ENCODE measurements at regions not wholly inside any gene's neighbourhood (a gene's known extent, or its start where the extent isn't known, plus 50 kb on each side); places are given as distances from the start of the nearest gene placed in this dataset.

DNA sequence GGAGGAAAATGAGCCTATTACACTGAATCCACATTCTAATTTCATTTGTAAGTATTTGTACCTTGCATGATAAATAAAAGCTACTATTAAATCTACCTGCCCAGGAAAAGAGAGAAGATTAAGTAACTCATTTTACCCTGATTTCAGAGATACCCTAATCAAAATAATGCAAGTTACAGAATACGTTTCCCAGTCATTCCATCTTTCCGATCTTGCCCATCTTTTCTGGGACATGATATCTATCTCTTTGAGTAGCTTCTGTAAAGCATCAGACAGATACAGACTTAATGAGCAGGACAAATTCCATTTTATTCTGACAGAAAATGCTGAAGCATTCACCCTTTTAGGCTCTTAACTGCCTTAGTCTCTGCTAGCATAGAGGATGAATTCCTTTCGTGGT, 56.6 kb downstream of the SPRY2 start:
- CTCF ChIA-PET, result no interaction called here

DNA sequence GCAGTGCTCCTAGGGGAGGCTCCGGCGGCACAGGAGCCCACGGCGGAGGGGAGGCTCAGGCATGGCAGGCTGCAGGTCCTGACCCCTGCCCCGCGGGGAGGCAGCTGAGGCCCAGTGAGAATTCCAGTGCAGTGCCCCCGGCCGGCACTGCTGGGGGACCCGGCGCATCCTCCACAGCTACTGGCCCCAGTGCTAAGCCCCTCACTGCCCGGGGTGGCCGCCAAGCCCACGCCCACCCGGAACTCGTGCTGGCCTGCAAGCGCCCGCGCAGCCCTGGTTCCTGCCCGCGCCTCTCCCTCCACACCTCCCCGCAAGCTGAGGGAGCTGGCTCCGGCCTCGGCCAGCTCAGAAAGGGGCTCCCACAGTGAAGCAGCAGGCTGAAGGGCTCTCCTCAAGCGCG, 62.2 kb downstream of the SPRY2 start:
- no peak overlapping the region for H3K4me3 Mint-ChIP-seq
- no peaks in the 10 kb centered on the region for H3K27me3 Mint-ChIP-seq

More for the DNA sequence above, 56.6 kb downstream of the SPRY2 start:
- no peak overlapping the region for H3K4me3 Mint-ChIP-seq
- H3K9me3 Mint-ChIP-seq, result peaks cover 3% of the 10 kb centered on the region
- no peak overlapping the region for H3K27ac Mint-ChIP-seq
- no peaks in the 10 kb centered on the region for H3K36me3 Mint-ChIP-seq
- H3K27me3 Mint-ChIP-seq, result no peaks in the 10 kb centered on the region
- DNase-seq, result no peak
- H3K4me1 Mint-ChIP-seq, result no peaks in the 10 kb centered on the region

DNA sequence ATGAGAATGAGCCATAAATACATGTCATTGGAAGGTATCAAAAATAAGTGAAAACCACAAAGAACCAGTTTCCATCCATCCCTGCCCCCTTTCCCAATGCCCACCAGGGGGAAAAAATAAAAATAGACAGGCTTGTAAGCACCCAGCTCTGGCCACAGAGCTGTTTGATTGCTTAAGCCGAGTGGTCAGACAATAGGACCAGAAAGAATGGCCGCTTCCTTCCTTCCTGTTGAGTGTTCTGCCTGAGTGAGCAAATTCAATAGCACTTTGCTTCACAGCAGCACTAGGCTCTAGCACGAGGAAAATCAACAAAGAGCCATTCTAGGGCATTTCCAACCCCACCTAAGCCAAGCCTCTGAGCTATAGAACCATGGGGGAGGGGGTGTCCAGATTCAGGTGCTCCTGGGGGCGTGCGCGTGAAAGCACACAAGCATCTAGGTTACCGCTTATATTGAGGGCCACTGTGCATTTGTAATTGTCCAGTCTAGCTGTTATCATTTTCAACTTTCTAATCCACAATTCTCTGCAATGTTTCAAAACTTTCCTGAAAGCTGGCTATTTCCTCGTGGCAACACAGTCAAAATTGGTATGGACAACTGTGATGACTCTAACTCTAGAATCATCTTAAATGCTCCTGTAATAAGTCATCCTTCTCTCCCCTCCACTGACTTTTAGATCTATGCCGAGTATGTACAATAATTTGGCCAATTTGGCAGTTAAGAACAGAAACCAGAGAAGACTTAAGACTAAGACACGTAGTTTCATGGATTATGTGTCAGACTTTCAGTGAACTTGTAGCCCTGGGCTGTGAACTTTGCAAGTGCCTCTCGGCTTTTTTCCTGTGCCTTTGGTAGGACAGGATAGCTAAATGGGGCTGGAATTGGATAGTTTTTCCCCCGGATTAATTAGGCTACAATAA, 64.3 kb downstream of the SPRY2 start:
- CTCF ChIA-PET, result no interaction called here
- no peak overlapping the region for H3K27ac Mint-ChIP-seq
- H3K36me3 Mint-ChIP-seq, result no peaks in the 10 kb centered on the region
- no peak for DNase-seq
- peaks cover 7% of the 10 kb centered on the region for H3K9me3 Mint-ChIP-seq
- H3K4me1 Mint-ChIP-seq, result no peaks in the 10 kb centered on the region
- no peak overlapping the region for H3K4me3 Mint-ChIP-seq
- H3K27me3 Mint-ChIP-seq, result no peaks in the 10 kb centered on the region

More for the DNA sequence above, 62.2 kb downstream of the SPRY2 start:
- H3K9me3 Mint-ChIP-seq, result peaks cover 10% of the 10 kb centered on the region
- no peaks in the 10 kb centered on the region for H3K4me1 Mint-ChIP-seq
- no peak overlapping the region for H3K27ac Mint-ChIP-seq
- CTCF ChIA-PET, result no interaction called here
- H3K36me3 Mint-ChIP-seq, result no peaks in the 10 kb centered on the region
- no peak for DNase-seq

DNA sequence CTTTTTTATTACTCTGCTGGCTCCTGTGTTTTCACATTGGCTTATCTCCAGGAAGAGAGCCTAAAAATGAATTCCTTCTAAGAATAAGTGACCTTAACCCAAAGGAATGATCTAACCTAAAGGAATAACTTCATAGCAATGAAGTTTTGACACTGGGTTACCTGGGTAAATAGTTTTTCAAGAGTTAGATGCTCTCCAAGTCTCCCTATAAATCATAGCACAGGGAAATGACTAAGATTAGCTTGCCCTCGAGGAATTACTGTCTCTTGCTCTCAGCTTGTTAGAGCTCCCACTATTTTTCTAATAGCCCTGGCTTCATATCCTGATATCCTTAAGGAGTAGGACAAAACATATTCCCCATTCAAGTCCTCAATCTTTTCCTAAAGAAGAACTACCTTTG, 66.3 kb downstream of the SPRY2 start:
- H3K36me3 Mint-ChIP-seq, result no peaks in the 10 kb centered on the region
- H3K4me3 Mint-ChIP-seq, result no peak overlapping the region
- CTCF ChIA-PET, result no interaction called here
- peaks cover 7% of the 10 kb centered on the region for H3K9me3 Mint-ChIP-seq
- no peak for DNase-seq
- H3K4me1 Mint-ChIP-seq, result no peaks in the 10 kb centered on the region
- H3K27me3 Mint-ChIP-seq, result no peaks in the 10 kb centered on the region
- H3K27ac Mint-ChIP-seq, result no peak overlapping the region

DNA sequence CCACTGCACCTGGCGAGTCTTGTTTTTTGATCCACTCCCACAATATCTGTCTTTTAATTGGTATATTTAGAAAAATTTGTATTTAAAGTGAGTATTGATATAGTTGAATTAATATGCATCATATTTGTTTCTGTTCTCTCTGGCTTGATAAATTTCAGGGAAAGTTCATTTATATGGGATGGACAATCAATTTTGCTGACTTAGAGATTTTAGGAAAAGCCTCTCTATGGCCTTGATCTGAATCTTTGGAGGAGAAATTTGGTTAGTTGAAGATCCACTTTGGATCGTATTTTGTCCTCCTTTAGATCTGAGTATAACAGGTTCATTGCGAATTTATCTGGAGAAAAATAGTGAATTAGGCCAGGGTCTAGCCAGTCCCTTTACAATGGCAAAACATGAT, 67.2 kb downstream of the SPRY2 start:
- Mint-ChIP-seq H3K27me3 (no peaks in the 10 kb centered on the region), H3K36me3 (no peaks in the 10 kb centered on the region), H3K27ac (no peak overlapping the region), H3K9me3 (peaks cover 7% of the 10 kb centered on the region), H3K4me1 (no peaks in the 10 kb centered on the region), H3K4me3 (no peak overlapping the region)
- no peak for DNase-seq
- CTCF ChIA-PET, result no interaction called here

GRCh38 chr13:80265348-80265747, 75.6 kb downstream of the SPRY2 start:
- Mint-ChIP-seq H3K4me3 (no peak overlapping the region), H3K36me3 (no peaks in the 10 kb centered on the region), H3K27ac (no peak overlapping the region), H3K27me3 (no peaks in the 10 kb centered on the region), H3K4me1 (no peaks in the 10 kb centered on the region), H3K9me3 (peaks cover 18% of the 10 kb centered on the region)
- no peak for DNase-seq
- CTCF ChIA-PET, result interaction anchor here (0.6 kb wide), 1 partner anchor 365 kb away, joined by 3 read pairs; no protein-coding TSS in a partner anchor

DNA sequence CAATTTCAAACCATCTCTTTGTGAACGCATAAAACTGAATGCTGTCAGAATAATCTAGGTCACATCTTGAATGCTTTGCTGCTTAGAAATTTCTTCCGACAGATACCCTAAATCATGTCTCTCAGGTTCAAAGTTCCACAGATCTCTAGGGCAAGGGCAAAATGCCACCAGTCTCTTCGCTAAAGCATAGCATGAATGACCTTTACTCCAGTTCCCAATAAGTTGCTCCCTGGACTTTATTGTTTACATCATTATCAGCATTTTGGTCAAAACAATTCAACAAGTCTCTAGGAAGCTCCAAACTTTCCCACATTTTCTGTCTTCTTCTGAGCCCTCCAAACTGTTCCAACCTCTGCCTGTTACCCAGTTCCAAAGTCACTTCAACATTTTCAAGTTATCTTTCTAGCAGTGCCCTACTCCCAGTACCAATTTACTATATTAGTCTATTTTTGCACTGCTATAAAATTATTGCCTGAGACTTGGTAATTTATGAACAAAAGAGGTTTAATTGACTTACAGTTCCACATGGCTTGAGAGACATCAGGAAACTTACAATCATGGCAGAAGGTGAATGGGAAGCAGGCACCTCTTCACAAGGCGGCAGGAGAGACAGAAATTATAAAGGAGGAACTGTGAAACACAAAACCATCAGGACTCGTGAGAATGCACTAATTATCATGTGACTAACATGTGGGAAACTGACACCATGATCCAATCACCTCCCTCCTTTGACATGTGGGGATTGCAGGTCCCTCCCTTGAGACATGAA, 77.0 kb downstream of the SPRY2 start:
- H3K4me1 Mint-ChIP-seq, result no peaks in the 10 kb centered on the region
- H3K9me3 Mint-ChIP-seq, result peaks cover 18% of the 10 kb centered on the region
- CTCF ChIA-PET, result no interaction called here
- no peak overlapping the region for H3K27ac Mint-ChIP-seq
- no peaks in the 10 kb centered on the region for H3K27me3 Mint-ChIP-seq
- no peak overlapping the region for H3K4me3 Mint-ChIP-seq
- no peaks in the 10 kb centered on the region for H3K36me3 Mint-ChIP-seq
- DNase-seq, result no peak

- Mint-ChIP-seq H3K27ac (no peak overlapping the region), H3K4me1 (no peaks in the 10 kb centered on the region), H3K36me3 (no peaks in the 10 kb centered on the region), H3K4me3 (no peak overlapping the region), H3K9me3 (peaks cover 18% of the 10 kb centered on the region), H3K27me3 (no peaks in the 10 kb centered on the region)
- no peak for DNase-seq
- CTCF ChIA-PET, result no interaction called here
These were observed 78.8 kb downstream of the SPRY2 start for GRCh38 chr13:80262051-80262695.

GRCh38 chr13:80259159-80259558, 81.8 kb downstream of the SPRY2 start:
- Mint-ChIP-seq H3K36me3 (no peaks in the 10 kb centered on the region), H3K27me3 (no peaks in the 10 kb centered on the region), H3K4me3 (no peak overlapping the region), H3K9me3 (peaks cover 16% of the 10 kb centered on the region), H3K4me1 (no peaks in the 10 kb centered on the region), H3K27ac (no peak overlapping the region)
- CTCF ChIA-PET, result no interaction called here
- no peak for DNase-seq

GRCh38 chr13:80256352-80256932, 84.5 kb downstream of the SPRY2 start:
- DNase-seq, result no peak
- no peak overlapping the region for H3K27ac Mint-ChIP-seq
- no peaks in the 10 kb centered on the region for H3K36me3 Mint-ChIP-seq
- peaks cover 5% of the 10 kb centered on the region for H3K9me3 Mint-ChIP-seq
- no peaks in the 10 kb centered on the region for H3K4me1 Mint-ChIP-seq
- no peaks in the 10 kb centered on the region for H3K27me3 Mint-ChIP-seq
- CTCF ChIA-PET, result no interaction called here
- H3K4me3 Mint-ChIP-seq, result no peak overlapping the region

DNA sequence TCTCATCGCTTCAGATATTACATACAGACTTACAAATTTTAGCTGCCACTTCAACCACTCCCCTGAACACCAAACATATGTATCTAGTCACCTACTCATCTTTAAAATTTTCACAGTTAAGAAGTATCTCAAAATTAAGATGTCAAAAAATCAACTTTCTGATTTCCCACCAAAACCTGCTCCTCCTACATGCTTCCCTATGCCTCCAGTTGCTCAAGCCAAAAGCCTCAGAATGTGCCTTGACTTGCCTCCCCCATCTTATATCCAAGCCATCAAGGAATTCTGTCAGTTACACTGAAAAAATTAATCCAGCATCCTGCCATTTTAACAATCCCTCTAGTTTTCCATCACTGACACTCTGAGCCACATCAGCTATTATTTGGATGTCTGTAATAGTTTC, 85.0 kb downstream of the SPRY2 start:
- H3K4me1 Mint-ChIP-seq, result no peaks in the 10 kb centered on the region
- peaks cover 5% of the 10 kb centered on the region for H3K9me3 Mint-ChIP-seq
- no peaks in the 10 kb centered on the region for H3K27me3 Mint-ChIP-seq
- H3K36me3 Mint-ChIP-seq, result no peaks in the 10 kb centered on the region
- H3K4me3 Mint-ChIP-seq, result no peak overlapping the region
- CTCF ChIA-PET, result no interaction called here
- DNase-seq, result no peak
- no peak overlapping the region for H3K27ac Mint-ChIP-seq

DNA sequence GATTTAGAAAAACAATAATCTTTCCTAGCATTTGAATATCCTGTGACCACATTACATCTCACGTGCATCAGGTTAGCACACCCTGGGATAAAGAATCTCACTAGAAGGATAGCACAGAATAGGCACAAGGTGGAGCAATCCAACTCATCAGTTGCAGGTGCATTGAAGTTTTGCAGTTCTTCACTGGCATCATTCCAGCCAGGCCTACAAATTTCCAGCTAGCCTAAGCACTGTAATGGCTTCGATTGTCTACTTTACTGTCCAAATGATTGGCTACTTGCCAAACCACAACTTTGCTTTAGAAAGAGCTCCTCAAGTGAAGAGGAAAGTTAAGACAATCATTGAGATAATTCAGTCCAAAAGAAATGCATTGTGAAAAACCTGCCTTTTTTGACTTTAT, 89.5 kb downstream of the SPRY2 start:
- H3K36me3 Mint-ChIP-seq, result no peaks in the 10 kb centered on the region
- H3K27ac Mint-ChIP-seq, result no peak overlapping the region
- CTCF ChIA-PET, result interaction anchor here (0.7 kb wide), 1 partner anchor 863 kb away, joined by 3 read pairs; no protein-coding TSS in a partner anchor
- H3K27me3 Mint-ChIP-seq, result no peaks in the 10 kb centered on the region
- no peaks in the 10 kb centered on the region for H3K4me1 Mint-ChIP-seq
- DNase-seq, result no peak
- no peak overlapping the region for H3K4me3 Mint-ChIP-seq
- peaks cover 1% of the 10 kb centered on the region for H3K9me3 Mint-ChIP-seq

DNA sequence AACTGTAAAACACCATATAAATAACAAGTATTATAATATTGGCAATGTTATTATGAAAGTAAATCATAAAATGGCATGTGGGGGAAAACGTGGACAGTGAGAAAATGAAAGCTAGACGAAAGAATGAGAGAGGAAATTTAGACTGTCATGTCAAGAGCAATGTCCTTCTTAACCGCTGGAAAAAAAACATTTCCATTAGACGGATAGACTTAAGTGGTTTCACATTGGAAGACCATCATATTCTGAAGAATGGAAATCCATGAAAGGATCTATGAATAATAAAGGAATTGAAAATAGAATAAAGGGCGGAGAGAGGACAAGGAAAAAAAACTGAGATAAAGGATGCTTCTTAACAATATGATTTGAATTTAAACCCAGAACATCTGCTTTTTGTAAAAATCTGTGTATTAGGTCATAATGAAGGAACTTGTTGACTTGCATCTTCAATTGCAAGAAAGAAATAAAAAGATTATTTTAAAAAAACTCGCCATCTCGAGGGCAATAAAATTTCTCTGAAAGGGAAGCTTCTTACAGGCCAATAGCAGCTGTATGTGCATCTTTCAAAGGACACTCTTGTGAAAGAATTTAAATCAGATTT, 90.6 kb downstream of the SPRY2 start:
- CTCF ChIA-PET, result interaction anchor here (0.7 kb wide), 1 partner anchor 864 kb away, joined by 3 read pairs; no protein-coding TSS in a partner anchor
- Mint-ChIP-seq H3K36me3 (no peaks in the 10 kb centered on the region), H3K27me3 (no peaks in the 10 kb centered on the region), H3K4me3 (no peak overlapping the region), H3K27ac (no peak overlapping the region), H3K4me1 (no peaks in the 10 kb centered on the region), H3K9me3 (peaks cover 1% of the 10 kb centered on the region)
- no peak for DNase-seq

Data from activated naive CD4-positive, alpha-beta T cell treated with anti-CD3 and anti-CD28 coated beads, Interleukin-2, amount 10 ng/mL, durations not matched to agents 7 days and 5 days (primary cell).